Ramos (cell line): ENCODE measurements at regions not wholly inside any gene's neighbourhood (a gene's known extent, or its start where the extent isn't known, plus 50 kb on each side); places are given as distances from the start of the nearest gene placed in this dataset.

Experiments
- in situ Hi-C: fragments of 300-500 bp; cut with MboI; formaldehyde crosslinking; loops from one replicate; pipeline ENCODE4 v1.14.3; 2022; ENCODE audit warnings: low sequenced_read_pairs; ENCODE audit not compliant: unreplicated experiment

- in situ Hi-C loops = loop anchor here (5.0 kb wide), 1 partner anchor 278 kb away; no protein-coding TSS in a partner anchor
Measured at GRCh38 chr18:32545631-32546030, 74.9 kb upstream of the GAREM1 start.

GRCh38 chr18:32544088-32544487, 73.4 kb upstream of the GAREM1 start:
- in situ Hi-C loops = no loop called here

GRCh38 chr18:32542221-32542798, 71.6 kb upstream of the GAREM1 start:
- in situ Hi-C loops = no loop called here

GRCh38 chr18:32530947-32531651, 60.4 kb upstream of the GAREM1 start:
- in situ Hi-C loops = no loop called here

- in situ Hi-C loops = no loop called here
Measured at GRCh38 chr18:32529722-32530420, 59.2 kb upstream of the GAREM1 start.

- in situ Hi-C loops = no loop called here
Measured at GRCh38 chr18:32520771-32521170, 50.1 kb upstream of the GAREM1 start.
